ENCODE measurements at regions not wholly inside any gene's neighbourhood (a gene's known extent, or its start where the extent isn't known, plus 50 kb on each side); places are given as distances from the start of the nearest gene placed in this dataset.

GRCh38 chr14:98890556-98891340 lies 381.2 kb downstream of the BCL11B start:
- H3K4me3 ChIP-seq (ENCODE audit: low read depth, low read length) = no peak overlapping the region
- no peaks in the 10 kb centered on the region for H3K36me3 ChIP-seq (ENCODE audit: control insufficient read depth, insufficient read depth, low read length)
- 61% methylated on average over 3 of the region's 13 CpGs for WGBS (ENCODE audit: insufficient coverage)
- no peak overlapping the region for H3K27ac ChIP-seq (ENCODE audit: low read depth, low read length)
- H3K9me3 ChIP-seq (ENCODE audit: control insufficient read depth, insufficient read depth, low read length) = no peaks in the 10 kb centered on the region
- peak in 2 of 6 donors; percentile 32 to 33 for DNase-seq (ENCODE audit: low read depth in 4 of 6, low spot score in 6 of 6)
- H3K4me1 ChIP-seq (ENCODE audit: control insufficient read depth, insufficient read depth, low read length) = peaks cover 4% of the 10 kb centered on the region
- H3K27me3 ChIP-seq (ENCODE audit: control insufficient read depth, insufficient read depth, low read length) = no peaks in the 10 kb centered on the region

- DNase-seq (ENCODE audit: low read depth in 4 of 6, low spot score in 6 of 6) = no peak
- no peak overlapping the region for H3K4me3 ChIP-seq (ENCODE audit: low read depth, low read length)
- H3K4me1 ChIP-seq (ENCODE audit: control insufficient read depth, insufficient read depth, low read length) = peaks cover 4% of the 10 kb centered on the region
- no peaks in the 10 kb centered on the region for H3K27me3 ChIP-seq (ENCODE audit: control insufficient read depth, insufficient read depth, low read length)
- no peak overlapping the region for H3K27ac ChIP-seq (ENCODE audit: low read depth, low read length)
- no peaks in the 10 kb centered on the region for H3K9me3 ChIP-seq (ENCODE audit: control insufficient read depth, insufficient read depth, low read length)
- no peaks in the 10 kb centered on the region for H3K36me3 ChIP-seq (ENCODE audit: control insufficient read depth, insufficient read depth, low read length)
Observed at GRCh38 chr14:98893675-98894074, 378.3 kb downstream of the BCL11B start.

- H3K4me1 ChIP-seq (ENCODE audit: control insufficient read depth, insufficient read depth, low read length) = peaks cover 4% of the 10 kb centered on the region
- no peaks in the 10 kb centered on the region for H3K36me3 ChIP-seq (ENCODE audit: control insufficient read depth, insufficient read depth, low read length)
- no peak for DNase-seq (ENCODE audit: low read depth in 4 of 6, low spot score in 6 of 6)
- WGBS (ENCODE audit: insufficient coverage) = 88% methylated on average over 5 of the region's 5 CpGs
- no peak overlapping the region for H3K4me3 ChIP-seq (ENCODE audit: low read depth, low read length)
- no peaks in the 10 kb centered on the region for H3K9me3 ChIP-seq (ENCODE audit: control insufficient read depth, insufficient read depth, low read length)
- H3K27me3 ChIP-seq (ENCODE audit: control insufficient read depth, insufficient read depth, low read length) = no peaks in the 10 kb centered on the region
- no peak overlapping the region for H3K27ac ChIP-seq (ENCODE audit: low read depth, low read length)
Observed at GRCh38 chr14:98894600-98894999, 377.4 kb downstream of the BCL11B start.

- Histone ChIP-seq H3K4me3 (ENCODE audit: low read depth, low read length) (no peak overlapping the region), H3K36me3 (ENCODE audit: control insufficient read depth, insufficient read depth, low read length) (no peaks in the 10 kb centered on the region), H3K9me3 (ENCODE audit: control insufficient read depth, insufficient read depth, low read length) (no peaks in the 10 kb centered on the region), H3K27ac (ENCODE audit: low read depth, low read length) (no peak overlapping the region), H3K4me1 (ENCODE audit: control insufficient read depth, insufficient read depth, low read length) (peaks cover under 1% of the 10 kb centered on the region), H3K27me3 (ENCODE audit: control insufficient read depth, insufficient read depth, low read length) (no peaks in the 10 kb centered on the region)
- WGBS (ENCODE audit: insufficient coverage) = no CpG with 5 or more reads among the region's 5 CpGs
- no peak for DNase-seq (ENCODE audit: low read depth in 4 of 6, low spot score in 6 of 6)
Observed at GRCh38 chr14:98896449-98896848, 375.5 kb downstream of the BCL11B start.

GRCh38 chr14:98897605-98898309 lies 374.2 kb downstream of the BCL11B start:
- no peaks in the 10 kb centered on the region for H3K27me3 ChIP-seq (ENCODE audit: control insufficient read depth, insufficient read depth, low read length)
- DNase-seq (ENCODE audit: low read depth in 4 of 6, low spot score in 6 of 6) = no peak
- no peak overlapping the region for H3K27ac ChIP-seq (ENCODE audit: low read depth, low read length)
- no peaks in the 10 kb centered on the region for H3K9me3 ChIP-seq (ENCODE audit: control insufficient read depth, insufficient read depth, low read length)
- no peaks in the 10 kb centered on the region for H3K36me3 ChIP-seq (ENCODE audit: control insufficient read depth, insufficient read depth, low read length)
- H3K4me1 ChIP-seq (ENCODE audit: control insufficient read depth, insufficient read depth, low read length) = no peaks in the 10 kb centered on the region
- WGBS (ENCODE audit: insufficient coverage) = 83% methylated on average over 6 of the region's 7 CpGs
- no peak overlapping the region for H3K4me3 ChIP-seq (ENCODE audit: low read depth, low read length)

GRCh38 chr14:98899441-98899840 lies 372.6 kb downstream of the BCL11B start:
- no peaks in the 10 kb centered on the region for H3K27me3 ChIP-seq (ENCODE audit: control insufficient read depth, insufficient read depth, low read length)
- no peaks in the 10 kb centered on the region for H3K4me1 ChIP-seq (ENCODE audit: control insufficient read depth, insufficient read depth, low read length)
- no peak overlapping the region for H3K4me3 ChIP-seq (ENCODE audit: low read depth, low read length)
- H3K27ac ChIP-seq (ENCODE audit: low read depth, low read length) = no peak overlapping the region
- WGBS (ENCODE audit: insufficient coverage) = 79% methylated on average over 7 of the region's 9 CpGs
- no peaks in the 10 kb centered on the region for H3K36me3 ChIP-seq (ENCODE audit: control insufficient read depth, insufficient read depth, low read length)
- H3K9me3 ChIP-seq (ENCODE audit: control insufficient read depth, insufficient read depth, low read length) = no peaks in the 10 kb centered on the region
- no peak for DNase-seq (ENCODE audit: low read depth in 4 of 6, low spot score in 6 of 6)

GRCh38 chr14:98900236-98900635 lies 371.8 kb downstream of the BCL11B start:
- 86% methylated on average over 10 of the region's 15 CpGs for WGBS (ENCODE audit: insufficient coverage)
- no peaks in the 10 kb centered on the region for H3K4me1 ChIP-seq (ENCODE audit: control insufficient read depth, insufficient read depth, low read length)
- H3K4me3 ChIP-seq (ENCODE audit: low read depth, low read length) = no peak overlapping the region
- H3K36me3 ChIP-seq (ENCODE audit: control insufficient read depth, insufficient read depth, low read length) = no peaks in the 10 kb centered on the region
- no peak for DNase-seq (ENCODE audit: low read depth in 4 of 6, low spot score in 6 of 6)
- H3K9me3 ChIP-seq (ENCODE audit: control insufficient read depth, insufficient read depth, low read length) = no peaks in the 10 kb centered on the region
- H3K27ac ChIP-seq (ENCODE audit: low read depth, low read length) = no peak overlapping the region
- peaks cover 3% of the 10 kb centered on the region for H3K27me3 ChIP-seq (ENCODE audit: control insufficient read depth, insufficient read depth, low read length)

GRCh38 chr14:98900798-98901197 lies 371.2 kb downstream of the BCL11B start:
- H3K9me3 ChIP-seq (ENCODE audit: control insufficient read depth, insufficient read depth, low read length) = no peaks in the 10 kb centered on the region
- H3K36me3 ChIP-seq (ENCODE audit: control insufficient read depth, insufficient read depth, low read length) = no peaks in the 10 kb centered on the region
- DNase-seq (ENCODE audit: low read depth in 4 of 6, low spot score in 6 of 6) = no peak
- no peak overlapping the region for H3K27ac ChIP-seq (ENCODE audit: low read depth, low read length)
- H3K27me3 ChIP-seq (ENCODE audit: control insufficient read depth, insufficient read depth, low read length) = peaks cover 4% of the 10 kb centered on the region
- H3K4me1 ChIP-seq (ENCODE audit: control insufficient read depth, insufficient read depth, low read length) = peaks cover under 1% of the 10 kb centered on the region
- WGBS (ENCODE audit: insufficient coverage) = 66% methylated on average over 4 of the region's 4 CpGs
- H3K4me3 ChIP-seq (ENCODE audit: low read depth, low read length) = no peak overlapping the region

- H3K4me3 ChIP-seq (ENCODE audit: low read depth, low read length) = no peak overlapping the region
- H3K9me3 ChIP-seq (ENCODE audit: control insufficient read depth, insufficient read depth, low read length) = no peaks in the 10 kb centered on the region
- no peak overlapping the region for H3K27ac ChIP-seq (ENCODE audit: low read depth, low read length)
- WGBS (ENCODE audit: insufficient coverage) = 93% methylated on average over 16 of the region's 16 CpGs
- H3K4me1 ChIP-seq (ENCODE audit: control insufficient read depth, insufficient read depth, low read length) = peaks cover 9% of the 10 kb centered on the region
- H3K27me3 ChIP-seq (ENCODE audit: control insufficient read depth, insufficient read depth, low read length) = peaks cover 4% of the 10 kb centered on the region
- H3K36me3 ChIP-seq (ENCODE audit: control insufficient read depth, insufficient read depth, low read length) = no peaks in the 10 kb centered on the region
- DNase-seq (ENCODE audit: low read depth in 4 of 6, low spot score in 6 of 6) = no peak
Observed at GRCh38 chr14:98901511-98902205, 370.3 kb downstream of the BCL11B start.

Data from spinal cord (tissue), 9 donors.